Central memory CD8-positive, alpha-beta T cell (primary cell): ENCODE measurements at regions not wholly inside any gene's neighbourhood (a gene's known extent, or its start where the extent isn't known, plus 50 kb on each side); places are given as distances from the start of the nearest gene placed in this dataset.

Source experiments
- ATAC-seq: fragments of 150-1000 bp; cut with Tn5 transposase; replicated peaks from 2 replicates; pipeline ENCODE4 v1.10.0; 2022; ENCODE audit warnings: mild to moderate bottlenecking, moderate FRiP score, moderate number of reproducible peaks; ENCODE audit not compliant: poor library complexity, severe bottlenecking; ENCODE audit errors: extremely low read depth
- DNase-seq, 2 donors: peaks; one replicate each; pipeline ENCODE4 v3.0.0; 2021; ENCODE audit warnings: low spot score in 2 of 2
- H3K27ac Mint-ChIP-seq: one replicate; pipeline ENCODE4 v1.8.0; 2022; ENCODE audit warnings: low read depth, mild to moderate bottlenecking, moderate library complexity, mixed read lengths
- H3K27me3 Mint-ChIP-seq: one replicate; pipeline ENCODE4 v1.8.0; 2022; ENCODE audit warnings: mixed read lengths
- H3K36me3 Mint-ChIP-seq: one replicate; pipeline ENCODE4 v1.8.0; 2022; ENCODE audit warnings: mild to moderate bottlenecking, moderate library complexity, mixed read lengths; ENCODE audit not compliant: insufficient read depth
- H3K4me1 Mint-ChIP-seq: one replicate; pipeline ENCODE4 v1.8.0; 2022; ENCODE audit warnings: mixed read lengths
- H3K4me3 Mint-ChIP-seq: one replicate; pipeline ENCODE4 v1.8.0; 2022; ENCODE audit warnings: mild to moderate bottlenecking, moderate library complexity, mixed read lengths
- H3K9me3 Mint-ChIP-seq: one replicate; pipeline ENCODE4 v1.8.0; 2022; ENCODE audit warnings: mixed read lengths

- no peaks in the 10 kb centered on the region for H3K36me3 Mint-ChIP-seq
- no peaks in the 10 kb centered on the region for H3K4me1 Mint-ChIP-seq
- H3K27ac Mint-ChIP-seq: no peak overlapping the region
- H3K9me3 Mint-ChIP-seq: no peaks in the 10 kb centered on the region
- peaks cover 41% of the 10 kb centered on the region for H3K27me3 Mint-ChIP-seq
- H3K4me3 Mint-ChIP-seq: no peak overlapping the region
- no peak for DNase-seq
- ATAC-seq: no peak
Observed at GRCh38 chr6:43847741-43848630, 78.0 kb downstream of the VEGFA start.

DNA sequence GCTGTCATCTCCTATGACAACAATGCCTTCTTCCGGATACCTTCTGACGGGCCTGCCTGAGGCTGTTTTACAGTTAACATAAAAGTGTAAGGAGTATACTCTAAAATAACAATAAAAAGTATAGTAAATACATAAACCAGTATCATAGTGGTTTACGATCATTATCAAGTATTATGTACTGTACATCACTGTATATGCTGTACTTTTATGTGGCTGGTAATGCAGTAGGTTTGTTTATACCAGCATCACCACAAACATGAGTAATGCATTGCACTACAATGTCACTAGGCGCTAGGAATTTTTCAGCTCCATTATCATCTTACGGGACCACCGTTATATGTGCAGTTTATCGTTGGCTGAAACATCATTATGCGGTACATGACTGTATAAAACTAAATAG, 76.5 kb downstream of the VEGFA start:
- Mint-ChIP-seq H3K27ac (no peak overlapping the region), H3K27me3 (peaks cover 41% of the 10 kb centered on the region), H3K36me3 (no peaks in the 10 kb centered on the region), H3K9me3 (no peaks in the 10 kb centered on the region), H3K4me3 (no peak overlapping the region), H3K4me1 (no peaks in the 10 kb centered on the region)
- no peak for ATAC-seq
- no peak for DNase-seq

DNA sequence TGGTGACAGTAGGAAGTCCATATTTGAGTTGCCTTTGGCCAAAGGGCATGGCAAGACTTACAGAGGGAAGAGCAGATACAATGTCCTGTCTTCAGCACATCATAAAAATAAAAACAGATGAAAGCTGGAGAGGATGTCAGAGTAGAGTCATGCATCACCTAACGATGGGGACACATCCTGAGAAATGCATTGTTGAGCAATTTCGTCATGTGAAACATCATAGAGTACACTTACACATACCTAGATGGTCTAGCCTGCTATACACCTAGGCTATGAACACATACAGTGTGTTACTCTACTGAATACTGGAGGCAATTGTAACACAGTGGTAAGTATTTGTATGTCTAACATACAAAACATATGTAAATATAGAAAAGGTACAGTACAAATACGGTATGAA, 75.6 kb downstream of the VEGFA start:
- Mint-ChIP-seq H3K9me3 (no peaks in the 10 kb centered on the region), H3K4me3 (no peak overlapping the region), H3K36me3 (no peaks in the 10 kb centered on the region), H3K4me1 (no peaks in the 10 kb centered on the region), H3K27me3 (peaks cover 41% of the 10 kb centered on the region), H3K27ac (no peak overlapping the region)
- ATAC-seq: no peak
- no peak for DNase-seq

- no peaks in the 10 kb centered on the region for H3K4me1 Mint-ChIP-seq
- H3K9me3 Mint-ChIP-seq: no peaks in the 10 kb centered on the region
- no peak for ATAC-seq
- DNase-seq: no peak
- H3K36me3 Mint-ChIP-seq: no peaks in the 10 kb centered on the region
- no peak overlapping the region for H3K27ac Mint-ChIP-seq
- peaks cover 41% of the 10 kb centered on the region for H3K27me3 Mint-ChIP-seq
- no peak overlapping the region for H3K4me3 Mint-ChIP-seq
Observed at GRCh38 chr6:43843669-43844171, 73.7 kb downstream of the VEGFA start.

DNA sequence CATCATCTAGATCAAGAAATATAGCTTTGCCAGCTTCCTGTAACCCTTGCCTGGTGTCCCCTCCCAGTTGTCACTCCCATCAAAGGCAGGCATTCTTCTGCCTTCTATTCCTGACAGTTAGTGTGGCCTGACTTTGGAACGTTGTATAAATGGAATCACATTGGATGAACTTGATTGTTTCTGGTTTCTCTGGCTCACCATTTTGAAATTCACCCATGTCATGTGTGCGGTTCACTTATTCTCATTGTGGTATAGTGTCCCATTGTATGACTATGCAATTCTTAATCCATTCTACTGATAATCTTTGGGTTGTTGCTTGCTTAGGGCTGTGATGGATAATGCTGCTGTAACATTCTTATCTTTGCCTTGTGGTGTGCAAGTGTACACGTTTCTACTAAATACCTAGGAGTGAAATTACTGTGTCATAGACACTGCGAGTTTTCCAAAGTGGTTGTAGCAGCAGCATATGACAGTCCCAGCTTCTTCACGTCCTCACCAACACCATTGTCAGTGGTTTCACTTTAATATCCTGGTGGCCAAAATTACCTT, 73.2 kb downstream of the VEGFA start:
- H3K4me3 Mint-ChIP-seq: no peak overlapping the region
- peaks cover 37% of the 10 kb centered on the region for H3K27me3 Mint-ChIP-seq
- no peak overlapping the region for H3K27ac Mint-ChIP-seq
- DNase-seq: no peak
- H3K9me3 Mint-ChIP-seq: no peaks in the 10 kb centered on the region
- no peaks in the 10 kb centered on the region for H3K36me3 Mint-ChIP-seq
- H3K4me1 Mint-ChIP-seq: no peaks in the 10 kb centered on the region
- no peak for ATAC-seq

DNA sequence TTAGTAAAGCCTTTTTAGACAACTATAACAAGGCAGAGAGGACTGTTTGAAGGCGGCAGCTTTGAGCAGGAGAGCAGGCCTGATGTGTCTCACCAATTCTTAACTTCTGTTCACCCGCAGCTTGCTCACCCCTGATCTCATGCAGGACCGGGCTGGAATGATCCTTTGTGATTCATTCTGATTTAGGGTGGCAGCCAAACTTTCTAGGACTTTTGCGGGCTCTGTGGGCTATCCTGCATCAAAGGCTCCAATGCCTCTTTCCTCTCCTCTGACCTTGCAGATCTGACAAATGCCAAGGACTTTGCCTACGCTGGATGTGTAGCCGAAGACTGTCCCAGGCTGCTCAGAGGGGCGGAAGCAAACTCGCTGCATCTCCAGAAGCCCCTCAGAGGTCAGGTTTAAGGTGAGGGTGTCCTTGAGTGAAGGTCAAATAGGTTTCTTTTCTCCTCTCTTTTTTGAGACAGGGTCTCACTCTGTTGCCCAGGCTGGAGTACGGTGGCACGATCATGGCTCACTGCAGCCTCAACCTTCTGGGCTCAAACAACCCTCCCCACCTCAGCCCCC, 72.3 kb downstream of the VEGFA start:
- Mint-ChIP-seq H3K4me3 (no peak overlapping the region), H3K4me1 (no peaks in the 10 kb centered on the region), H3K9me3 (no peaks in the 10 kb centered on the region), H3K27me3 (peaks cover 29% of the 10 kb centered on the region), H3K36me3 (no peaks in the 10 kb centered on the region), H3K27ac (no peak overlapping the region)
- no peak for DNase-seq
- ATAC-seq: no peak

- ATAC-seq: no peak
- no peak overlapping the region for H3K4me3 Mint-ChIP-seq
- H3K9me3 Mint-ChIP-seq: no peaks in the 10 kb centered on the region
- no peak overlapping the region for H3K27ac Mint-ChIP-seq
- DNase-seq: no peak
- H3K4me1 Mint-ChIP-seq: no peaks in the 10 kb centered on the region
- no peaks in the 10 kb centered on the region for H3K36me3 Mint-ChIP-seq
- H3K27me3 Mint-ChIP-seq: peaks cover 31% of the 10 kb centered on the region
Observed at GRCh38 chr6:43840490-43841218, 70.6 kb downstream of the VEGFA start.

DNA sequence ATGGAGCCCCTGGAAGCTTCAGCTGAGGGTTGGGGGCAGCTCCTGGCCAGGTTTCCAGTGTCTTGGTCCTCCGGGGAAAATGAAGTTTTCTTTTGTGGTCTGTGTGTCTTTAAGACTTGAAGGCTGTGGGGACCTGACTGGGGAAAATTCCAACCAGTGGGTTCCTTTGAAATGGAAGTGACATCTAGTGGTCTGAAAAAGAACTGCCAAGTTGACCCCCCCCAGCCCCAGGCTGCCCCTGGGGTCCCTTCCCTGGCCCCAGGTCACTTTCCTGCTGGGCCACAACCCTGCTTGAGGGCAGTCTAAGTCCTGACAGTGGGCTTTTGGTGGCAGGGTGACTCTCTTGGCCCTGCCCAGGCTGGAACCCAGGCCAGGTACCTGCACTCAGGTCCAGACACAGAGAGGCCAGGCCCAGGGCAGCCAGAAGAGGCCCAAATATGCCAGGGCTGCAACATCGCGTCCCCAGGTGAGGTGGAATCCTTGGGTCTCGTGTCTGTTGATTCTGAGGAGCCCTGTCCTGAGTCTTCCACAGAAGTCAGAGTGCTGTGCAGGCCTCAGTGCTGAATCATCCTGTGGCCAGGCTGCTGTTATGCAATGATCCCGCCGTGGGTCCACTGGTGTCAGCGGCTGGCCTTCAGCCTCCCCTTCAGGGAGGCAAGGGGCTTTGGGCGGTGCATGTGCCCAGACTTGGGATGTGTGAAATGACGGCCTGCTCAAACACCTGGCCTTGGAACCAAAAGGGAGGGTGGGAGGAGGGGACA, 68.4 kb downstream of the VEGFA start:
- no peaks in the 10 kb centered on the region for H3K9me3 Mint-ChIP-seq
- no peak overlapping the region for H3K27ac Mint-ChIP-seq
- H3K4me3 Mint-ChIP-seq: no peak overlapping the region
- ATAC-seq (no peak), DNase-seq (no peak)
- no peaks in the 10 kb centered on the region for H3K36me3 Mint-ChIP-seq
- H3K4me1 Mint-ChIP-seq: no peaks in the 10 kb centered on the region
- peaks cover 16% of the 10 kb centered on the region for H3K27me3 Mint-ChIP-seq

DNA sequence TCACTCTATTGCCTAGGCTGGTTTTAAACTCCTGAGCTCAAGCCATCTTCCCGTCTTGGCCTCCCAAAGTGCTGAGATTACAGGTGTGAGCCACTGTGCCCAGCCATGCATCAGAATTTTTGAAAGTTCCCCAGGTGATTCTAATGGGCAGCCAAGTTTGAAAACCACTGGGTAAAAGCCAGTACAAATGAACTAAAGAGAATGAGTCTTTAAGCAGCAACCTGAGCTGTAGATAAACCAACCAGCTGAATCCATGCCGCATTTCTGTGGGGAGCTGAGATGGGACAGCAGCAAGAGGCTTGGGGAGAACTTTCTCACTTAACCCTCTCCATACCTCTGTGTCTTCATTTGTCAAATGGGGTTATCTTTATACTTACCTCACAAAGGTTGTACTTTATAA, 67.5 kb downstream of the VEGFA start:
- no peak for DNase-seq
- no peaks in the 10 kb centered on the region for H3K9me3 Mint-ChIP-seq
- no peaks in the 10 kb centered on the region for H3K36me3 Mint-ChIP-seq
- no peak overlapping the region for H3K4me3 Mint-ChIP-seq
- peaks cover 13% of the 10 kb centered on the region for H3K27me3 Mint-ChIP-seq
- ATAC-seq: no peak
- H3K4me1 Mint-ChIP-seq: no peaks in the 10 kb centered on the region
- no peak overlapping the region for H3K27ac Mint-ChIP-seq

GRCh38 chr6:43836507-43837240, 66.7 kb downstream of the VEGFA start:
- Mint-ChIP-seq H3K4me1 (no peaks in the 10 kb centered on the region), H3K36me3 (no peaks in the 10 kb centered on the region), H3K9me3 (no peaks in the 10 kb centered on the region), H3K27me3 (peaks cover 13% of the 10 kb centered on the region), H3K4me3 (no peak overlapping the region), H3K27ac (no peak overlapping the region)
- DNase-seq (no peak), ATAC-seq (no peak)
